ENCODE measurements at regions not wholly inside any gene's neighbourhood (a gene's known extent, or its start where the extent isn't known, plus 50 kb on each side); places are given as distances from the start of the nearest gene placed in this dataset.

- intact Hi-C loops (cut with micrococcal nuclease) = loop anchor here (5.0 to 10.0 kb wide), 2 partner anchors 182 to 370 kb away; no protein-coding TSS in a partner anchor
- DNase-seq (peak; percentile 68), ATAC-seq (peak; percentile 82)
- Mint-ChIP-seq H3K36me3 (ENCODE audit: low read depth) (no peaks in the 10 kb centered on the region), H3K4me1 (ENCODE audit: low read depth) (peaks cover 9% of the 10 kb centered on the region), H3K4me3 (no peak overlapping the region), H3K27me3 (peaks cover 56% of the 10 kb centered on the region), H3K9me3 (no peaks in the 10 kb centered on the region), H3K27ac (no peak overlapping the region)
- ChIA-PET CTCF (interaction anchor here (0.5 to 3.7 kb wide), 12 partner anchors 14 to 373 kb away, joined by 3 to 14 read pairs (median 3); no protein-coding TSS in a partner anchor), POLR2A (no interaction called here)
- peak; percentile 82 for TF ChIP-seq CTCF (IDR thresholded peaks at IDR 0.05)
These were observed 70.8 kb upstream of the CASZ1 start for GRCh38 chr1:10867138-10867721.

GRCh38 chr1:10867914-10868598 is 71.6 kb upstream of the CASZ1 start:
- ATAC-seq (no peak), DNase-seq (no peak)
- H3K27ac Mint-ChIP-seq = no peak overlapping the region
- ChIA-PET POLR2A (no interaction called here), CTCF (interaction anchor here (1.2 to 3.5 kb wide), 2 partner anchors 340 to 374 kb away, joined by 3 to 14 read pairs; no protein-coding TSS in a partner anchor)
- peaks cover 9% of the 10 kb centered on the region for H3K4me1 Mint-ChIP-seq (ENCODE audit: low read depth)
- H3K9me3 Mint-ChIP-seq = no peaks in the 10 kb centered on the region
- H3K4me3 Mint-ChIP-seq = no peak overlapping the region
- no peak for TF ChIP-seq CTCF (IDR thresholded peaks at IDR 0.05)
- intact Hi-C loops (cut with micrococcal nuclease) = loop anchor here (5.0 to 10.0 kb wide), 2 partner anchors 183 to 371 kb away; no protein-coding TSS in a partner anchor
- H3K27me3 Mint-ChIP-seq = peaks cover 56% of the 10 kb centered on the region
- H3K36me3 Mint-ChIP-seq (ENCODE audit: low read depth) = no peaks in the 10 kb centered on the region

- Mint-ChIP-seq H3K4me1 (ENCODE audit: low read depth) (peaks cover 9% of the 10 kb centered on the region), H3K27me3 (peaks cover 59% of the 10 kb centered on the region), H3K36me3 (ENCODE audit: low read depth) (no peaks in the 10 kb centered on the region), H3K4me3 (no peak overlapping the region), H3K27ac (no peak overlapping the region), H3K9me3 (no peaks in the 10 kb centered on the region)
- no peak for TF ChIP-seq CTCF (IDR thresholded peaks at IDR 0.05)
- intact Hi-C loops (cut with micrococcal nuclease) = loop anchor here (5.0 to 10.0 kb wide), 2 partner anchors 184 to 371 kb away; no protein-coding TSS in a partner anchor
- ATAC-seq (no peak), DNase-seq (no peak)
- ChIA-PET CTCF (interaction anchor here (1.4 to 3.5 kb wide), 2 partner anchors 176 to 374 kb away, joined by 4 to 14 read pairs; no protein-coding TSS in a partner anchor), POLR2A (no interaction called here)
These were observed 72.1 kb upstream of the CASZ1 start for GRCh38 chr1:10868599-10868965.

DNA sequence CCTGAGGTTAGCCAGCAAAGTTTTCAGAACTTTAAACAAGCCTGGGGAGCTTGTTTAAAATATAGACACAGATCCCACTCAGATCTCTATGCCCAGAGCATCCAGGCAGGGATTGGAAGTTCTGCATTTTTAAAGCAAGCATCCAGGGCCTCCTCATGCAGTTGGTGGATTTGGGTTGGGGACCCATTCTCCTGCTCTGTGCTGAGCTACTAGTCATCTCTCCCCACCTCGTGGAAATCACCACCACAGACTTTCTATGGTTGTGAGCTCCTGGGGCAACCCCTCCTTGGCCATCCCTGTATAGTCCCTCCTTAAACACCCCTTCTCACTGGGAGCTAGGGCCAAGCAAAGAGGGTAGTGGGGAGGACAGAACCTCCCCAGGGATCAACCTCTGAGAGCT is 73.5 kb upstream of the CASZ1 start:
- Mint-ChIP-seq H3K27me3 (peaks cover 49% of the 10 kb centered on the region), H3K27ac (no peak overlapping the region), H3K4me3 (no peak overlapping the region), H3K4me1 (ENCODE audit: low read depth) (peaks cover 9% of the 10 kb centered on the region), H3K9me3 (no peaks in the 10 kb centered on the region), H3K36me3 (ENCODE audit: low read depth) (no peaks in the 10 kb centered on the region)
- POLR2A ChIA-PET = no interaction called here
- no peak for ATAC-seq
- no peak for TF ChIP-seq CTCF (IDR thresholded peaks at IDR 0.05)
- intact Hi-C loops (cut with micrococcal nuclease) = loop anchor here (5.0 to 10.0 kb wide), 2 partner anchors 185 to 373 kb away; no protein-coding TSS in a partner anchor
- DNase-seq = no peak
- CTCF ChIA-PET = interaction anchor here (0.7 to 3.5 kb wide), 4 partner anchors 11 to 376 kb away, joined by 3 to 14 read pairs (median 4); no protein-coding TSS in a partner anchor
